Panc1 (cell line): ENCODE measurements at regions not wholly inside any gene's neighbourhood (a gene's known extent, or its start where the extent isn't known, plus 50 kb on each side); places are given as distances from the start of the nearest gene placed in this dataset.

ENCODE experiments used
- CTCF ChIP-seq: fragments of 450-650 bp; IDR thresholded peaks from 2 replicates; pipeline ENCODE4 v1.5.1; 2017; ENCODE audit warnings: mild to moderate bottlenecking
- POLR2AphosphoS5 ChIP-seq: IDR thresholded peaks from 2 replicates; pipeline ENCODE4 v1.6.1; 2012; ENCODE audit warnings: mild to moderate bottlenecking, low read depth, low read length, moderate library complexity

DNA sequence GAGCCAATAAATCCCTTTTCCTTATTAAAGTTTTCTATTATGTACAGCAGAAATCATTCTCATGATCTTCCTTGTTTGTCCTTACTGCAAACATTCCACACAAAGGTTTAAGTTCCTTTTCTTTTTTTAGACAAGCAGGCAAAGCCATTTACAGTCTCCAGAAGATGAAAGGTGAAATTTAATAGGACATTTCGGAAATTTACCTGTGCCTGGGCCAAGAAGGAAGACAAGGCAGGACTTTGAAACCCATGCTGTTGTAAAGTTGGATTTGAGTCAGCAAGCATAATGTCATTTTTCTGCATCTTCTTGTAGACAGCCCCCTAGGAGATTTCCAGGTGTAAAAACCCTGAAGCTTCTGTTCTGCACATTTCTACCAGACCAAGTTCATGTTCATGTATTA, 188.1 kb downstream of the PAPSS1 start:
- TF ChIP-seq CTCF (no peak), POLR2AphosphoS5 (no peak)
